Liver (tissue), 8 donors: ENCODE measurements at regions not wholly inside any gene's neighbourhood (a gene's known extent, or its start where the extent isn't known, plus 50 kb on each side); places are given as distances from the start of the nearest gene placed in this dataset.

ENCODE experiments used
- DNase-seq: peaks from one replicate; pipeline ENCODE4 v3.0.0-alpha.2; 2017; ENCODE audit warnings: low spot score
- H3K27ac ChIP-seq, 2 donors: one replicate each; pipeline ENCODE4 v1.7.0; 2013; ENCODE audit warnings: inconsistent platforms in 2 of 2, low read length in 2 of 2, control low read depth in 1 of 2, low read depth in 1 of 2, mild to moderate bottlenecking in 1 of 2
- H3K27me3 ChIP-seq, 4 donors: one replicate each; pipeline versions ENCODE4 v1.6.1 to v1.7.0; 2013; ENCODE audit warnings: low read length in 3 of 4, inconsistent platforms in 1 of 4, mild to moderate bottlenecking in 1 of 4, moderate library complexity in 1 of 4; ENCODE audit not compliant: control insufficient read depth in 4 of 4, insufficient read depth in 4 of 4
- H3K36me3 ChIP-seq, 4 donors: one replicate each; pipeline versions ENCODE4 v1.6.1 to v1.7.0; 2013; ENCODE audit warnings: low read length in 3 of 4, mild to moderate bottlenecking in 3 of 4, low read depth in 1 of 4, moderate library complexity in 1 of 4; ENCODE audit not compliant: control insufficient read depth in 4 of 4, insufficient read depth in 3 of 4
- H3K4me1 ChIP-seq, 4 donors: one replicate each; pipeline versions ENCODE4 v1.6.1 to v1.7.0; 2013; ENCODE audit warnings: low read length in 3 of 4, mild to moderate bottlenecking in 3 of 4, moderate library complexity in 1 of 4; ENCODE audit not compliant: control insufficient read depth in 4 of 4, insufficient read depth in 4 of 4
- H3K4me3 ChIP-seq, 3 donors: one replicate each; pipeline versions ENCODE4 v1.6.1 to v1.7.0; 2013; ENCODE audit warnings: low read length in 3 of 3, control low read depth in 1 of 3, low read depth in 1 of 3, mild to moderate bottlenecking in 1 of 3
- H3K9ac ChIP-seq, 2 donors: one replicate each; pipeline ENCODE4 v1.7.0; 2013; ENCODE audit warnings: low read length in 2 of 2, mild to moderate bottlenecking in 2 of 2, moderate library complexity in 2 of 2, control low read depth in 1 of 2, low read depth in 1 of 2
- H3K9me3 ChIP-seq, 4 donors: one replicate each; pipeline versions ENCODE4 v1.6.1 to v1.7.0; 2013; ENCODE audit warnings: low read length in 3 of 4; ENCODE audit not compliant: control insufficient read depth in 4 of 4
- FOXA2 ChIP-seq: IDR thresholded peaks from 2 replicates; pipeline ENCODE4 v1.6.1; 2016; ENCODE audit warnings: antibody characterized with exemption
- HNF4A ChIP-seq, 2 donors: conservative IDR thresholded peaks; 2 replicates each; pipeline ENCODE4 v1.6.1; 2016; ENCODE audit warnings: antibody characterized with exemption in 2 of 2, mild to moderate bottlenecking in 2 of 2
- HNF4G ChIP-seq: IDR thresholded peaks from 2 replicates; pipeline ENCODE4 v1.6.1; 2016; ENCODE audit warnings: antibody characterized with exemption
- JUND ChIP-seq, 2 donors: IDR thresholded peaks; 2 replicates each; pipeline ENCODE4 v1.6.1; 2016; ENCODE audit warnings: antibody characterized with exemption in 2 of 2
- NR2F2 ChIP-seq: IDR thresholded peaks from 2 replicates; pipeline ENCODE4 v1.6.1; 2016; ENCODE audit warnings: antibody characterized with exemption
- RAD21 ChIP-seq, 2 donors: IDR thresholded peaks; 2 replicates each; pipeline ENCODE4 v1.6.1; 2016; ENCODE audit warnings: antibody characterized with exemption in 2 of 2, mild to moderate bottlenecking in 2 of 2
- SP1 ChIP-seq: IDR thresholded peaks from 2 replicates; pipeline ENCODE4 v1.6.1; 2018; ENCODE audit warnings: antibody characterized with exemption, mild to moderate bottlenecking
- TAF1 ChIP-seq: conservative IDR thresholded peaks from 2 replicates; pipeline ENCODE4 v1.6.1; 2016; ENCODE audit warnings: antibody characterized with exemption, mild to moderate bottlenecking
- YY1 ChIP-seq: IDR thresholded peaks from 2 replicates; pipeline ENCODE4 v1.6.1; 2016; ENCODE audit warnings: antibody characterized with exemption, mild to moderate bottlenecking
- WGBS: extraction: QIAGEN DNeasy Blood & Tissue Kit; methylation state at CpG from one replicate; pipeline ENCODE4 v1.1.7; 2013; 5-methylcytosine and 5-hydroxymethylcytosine counted together
- TF ChIP-seq, protein P1 (sequence below): fragments of 150-350 bp; IDR thresholded peaks from 2 replicates; pipeline ENCODE4 v1.5.1; 2017; ENCODE audit warnings: improper control_type of control experiment, low read depth, low read length; ENCODE audit not compliant: missing input control
- TF ChIP-seq, protein P2 (sequence below): IDR thresholded peaks from 2 replicates; pipeline ENCODE4 v1.6.1; 2016; ENCODE audit warnings: antibody characterized with exemption
- TF ChIP-seq, protein P3 (sequence below): IDR thresholded peaks from 2 replicates; pipeline ENCODE4 v1.6.1; 2016; ENCODE audit warnings: antibody characterized with exemption
- TF ChIP-seq, protein P4 (sequence below): IDR thresholded peaks from 2 replicates; pipeline ENCODE4 v1.6.1; 2016; ENCODE audit warnings: antibody characterized with exemption
- TF ChIP-seq, protein P5 (sequence below): IDR thresholded peaks from 2 replicates; pipeline ENCODE4 v1.6.1; 2016; ENCODE audit warnings: antibody characterized with exemption, mild to moderate bottlenecking
- donor health status: healthy.
- donor health status: healthy.
- donor health status: healthy.
- donor health status: healthy.
- donor health status: healthy.

DNA sequence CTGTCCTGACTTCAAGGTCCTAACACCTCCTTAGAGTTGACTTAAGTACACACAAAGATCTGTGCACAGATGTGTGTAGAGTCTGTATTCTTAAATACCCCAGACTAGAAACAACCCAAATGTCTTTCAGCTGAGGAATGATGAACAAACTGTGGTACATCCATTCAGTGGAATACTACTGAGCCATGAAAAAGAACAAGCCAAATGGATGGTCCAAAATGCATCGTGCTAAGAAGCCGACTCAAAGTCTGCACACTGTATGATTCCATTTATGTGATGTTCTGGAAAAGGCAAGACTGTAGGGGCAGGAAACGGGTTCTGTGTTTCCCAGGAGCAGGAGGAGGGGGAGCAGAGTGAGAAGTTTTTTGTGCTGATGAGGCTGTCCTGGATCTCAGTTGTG is 56.7 kb upstream of the LINC01488 start (continued):
- TF ChIP-seq, protein P1, sequence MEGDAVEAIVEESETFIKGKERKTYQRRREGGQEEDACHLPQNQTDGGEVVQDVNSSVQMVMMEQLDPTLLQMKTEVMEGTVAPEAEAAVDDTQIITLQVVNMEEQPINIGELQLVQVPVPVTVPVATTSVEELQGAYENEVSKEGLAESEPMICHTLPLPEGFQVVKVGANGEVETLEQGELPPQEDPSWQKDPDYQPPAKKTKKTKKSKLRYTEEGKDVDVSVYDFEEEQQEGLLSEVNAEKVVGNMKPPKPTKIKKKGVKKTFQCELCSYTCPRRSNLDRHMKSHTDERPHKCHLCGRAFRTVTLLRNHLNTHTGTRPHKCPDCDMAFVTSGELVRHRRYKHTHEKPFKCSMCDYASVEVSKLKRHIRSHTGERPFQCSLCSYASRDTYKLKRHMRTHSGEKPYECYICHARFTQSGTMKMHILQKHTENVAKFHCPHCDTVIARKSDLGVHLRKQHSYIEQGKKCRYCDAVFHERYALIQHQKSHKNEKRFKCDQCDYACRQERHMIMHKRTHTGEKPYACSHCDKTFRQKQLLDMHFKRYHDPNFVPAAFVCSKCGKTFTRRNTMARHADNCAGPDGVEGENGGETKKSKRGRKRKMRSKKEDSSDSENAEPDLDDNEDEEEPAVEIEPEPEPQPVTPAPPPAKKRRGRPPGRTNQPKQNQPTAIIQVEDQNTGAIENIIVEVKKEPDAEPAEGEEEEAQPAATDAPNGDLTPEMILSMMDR = no peak

DNA sequence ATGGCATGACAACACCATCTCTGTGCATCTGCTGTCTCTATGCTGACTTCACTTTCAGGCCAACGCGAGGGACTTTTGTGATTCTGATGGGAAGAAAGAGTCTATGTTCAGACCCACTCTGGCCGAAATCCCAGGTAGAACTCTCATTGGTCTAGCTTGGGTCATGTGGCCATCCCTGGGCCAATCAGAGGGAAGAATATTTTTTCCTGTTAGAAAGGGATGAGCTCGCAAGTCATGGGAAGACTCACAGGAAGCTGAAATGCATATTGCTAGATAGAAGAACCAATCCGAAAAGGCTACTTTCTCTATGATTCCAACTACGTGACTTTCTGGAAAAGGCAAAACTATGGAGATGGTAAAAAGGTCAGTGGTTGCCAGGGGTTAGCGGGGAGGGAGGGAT is 56.0 kb upstream of the LINC01488 start:
- 95% methylated on average over 7 of the region's 7 CpGs for WGBS
- no peaks in the 10 kb centered on the region for H3K27me3 ChIP-seq
- peaks cover 18 to 29% (median 24%) of the 10 kb centered on the region in 4 donors for H3K4me1 ChIP-seq
- no peak overlapping the region for H3K27ac ChIP-seq
- H3K9ac ChIP-seq = no peak overlapping the region
- TF ChIP-seq SP1 = no peak
- TF ChIP-seq, protein P2, sequence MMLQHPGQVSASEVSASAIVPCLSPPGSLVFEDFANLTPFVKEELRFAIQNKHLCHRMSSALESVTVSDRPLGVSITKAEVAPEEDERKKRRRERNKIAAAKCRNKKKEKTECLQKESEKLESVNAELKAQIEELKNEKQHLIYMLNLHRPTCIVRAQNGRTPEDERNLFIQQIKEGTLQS = no peak
- no peak for DNase-seq
- H3K36me3 ChIP-seq = no peaks in the 10 kb centered on the region
- H3K4me3 ChIP-seq = no peak overlapping the region
- peaks cover 0 to 5% (median 0%) of the 10 kb centered on the region in 4 donors for H3K9me3 ChIP-seq

DNA sequence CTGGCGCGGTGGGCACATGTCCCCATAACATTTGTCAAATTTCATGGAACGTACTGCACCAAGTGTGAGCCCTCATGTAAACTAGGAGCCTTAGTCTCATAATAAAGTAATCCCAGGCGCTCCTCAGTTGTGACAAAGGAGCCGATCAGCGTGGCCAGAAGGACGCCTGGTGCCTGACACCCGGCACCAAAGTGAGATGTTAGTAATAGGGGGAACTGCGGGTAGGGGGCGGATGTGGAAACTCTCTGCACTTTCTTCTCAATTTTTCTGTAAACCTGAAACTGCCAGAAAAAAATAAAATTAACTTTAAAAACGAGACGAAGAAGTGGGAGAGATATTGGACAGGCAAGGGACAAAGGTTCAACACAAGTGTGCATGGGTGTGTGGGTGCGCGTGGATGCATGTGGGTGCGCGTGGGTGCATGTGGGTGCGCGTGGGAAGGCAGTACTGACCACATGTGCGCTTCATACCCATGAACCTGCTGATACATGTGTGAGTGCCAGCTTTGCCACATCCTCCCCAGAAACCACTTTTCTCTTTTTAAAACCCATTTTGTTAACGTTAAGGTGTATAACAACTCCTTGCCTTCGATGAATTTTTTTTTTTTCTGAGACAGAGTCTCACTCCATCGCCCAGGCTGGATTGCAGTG is 55.4 kb upstream of the LINC01488 start:
- DNase-seq = no peak
- Histone ChIP-seq H3K4me1 (peaks cover 18 to 32% (median 26%) of the 10 kb centered on the region in 4 donors), H3K27ac (no peak overlapping the region), H3K27me3 (no peaks in the 10 kb centered on the region), H3K9me3 (peaks cover 0 to 5% (median 0%) of the 10 kb centered on the region in 4 donors), H3K36me3 (no peaks in the 10 kb centered on the region), H3K9ac (no peak overlapping the region), H3K4me3 (no peak overlapping the region)
- TF ChIP-seq RAD21 (IDR thresholded peaks at IDR 0.05) (no peak), TAF1 (no peak)
- TF ChIP-seq, protein P3, sequence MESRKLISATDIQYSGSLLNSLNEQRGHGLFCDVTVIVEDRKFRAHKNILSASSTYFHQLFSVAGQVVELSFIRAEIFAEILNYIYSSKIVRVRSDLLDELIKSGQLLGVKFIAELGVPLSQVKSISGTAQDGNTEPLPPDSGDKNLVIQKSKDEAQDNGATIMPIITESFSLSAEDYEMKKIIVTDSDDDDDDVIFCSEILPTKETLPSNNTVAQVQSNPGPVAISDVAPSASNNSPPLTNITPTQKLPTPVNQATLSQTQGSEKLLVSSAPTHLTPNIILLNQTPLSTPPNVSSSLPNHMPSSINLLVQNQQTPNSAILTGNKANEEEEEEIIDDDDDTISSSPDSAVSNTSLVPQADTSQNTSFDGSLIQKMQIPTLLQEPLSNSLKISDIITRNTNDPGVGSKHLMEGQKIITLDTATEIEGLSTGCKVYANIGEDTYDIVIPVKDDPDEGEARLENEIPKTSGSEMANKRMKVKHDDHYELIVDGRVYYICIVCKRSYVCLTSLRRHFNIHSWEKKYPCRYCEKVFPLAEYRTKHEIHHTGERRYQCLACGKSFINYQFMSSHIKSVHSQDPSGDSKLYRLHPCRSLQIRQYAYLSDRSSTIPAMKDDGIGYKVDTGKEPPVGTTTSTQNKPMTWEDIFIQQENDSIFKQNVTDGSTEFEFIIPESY = no peak
- 90% methylated on average over 22 of the region's 22 CpGs for WGBS

DNA sequence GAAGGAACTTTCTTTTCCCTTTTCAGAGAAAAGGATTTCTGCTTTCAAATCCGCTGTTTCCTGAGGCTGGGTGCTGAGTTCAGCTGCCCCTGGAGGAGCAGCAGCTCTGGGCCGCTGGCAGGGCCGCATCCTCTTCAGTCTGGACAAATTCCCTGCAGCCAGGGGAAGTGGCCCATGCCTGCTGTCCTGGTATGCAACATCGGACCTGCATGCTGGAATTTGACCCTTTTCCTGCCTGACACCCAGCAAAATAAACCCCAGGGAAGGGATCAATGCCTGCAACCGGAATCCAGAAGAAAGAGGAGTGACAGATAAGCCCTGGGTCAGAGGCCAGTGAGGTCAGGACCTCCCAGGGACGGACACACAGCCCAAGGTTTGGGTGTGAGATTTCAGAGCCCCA is 54.1 kb upstream of the LINC01488 start:
- H3K27me3 ChIP-seq = no peaks in the 10 kb centered on the region
- no peak overlapping the region for H3K4me3 ChIP-seq
- 20% methylated on average over 6 of the region's 6 CpGs for WGBS
- no peaks in the 10 kb centered on the region for H3K36me3 ChIP-seq
- peaks cover 0 to 5% (median 0%) of the 10 kb centered on the region in 4 donors for H3K9me3 ChIP-seq
- H3K4me1 ChIP-seq = peaks cover 20 to 32% (median 26%) of the 10 kb centered on the region in 4 donors
- peak overlapping the region; percentile 28 to 61 for H3K27ac ChIP-seq
- peak; percentile 63 for DNase-seq
- no peak overlapping the region for H3K9ac ChIP-seq
- TF ChIP-seq YY1 (peak; percentile 87), JUND (IDR thresholded peaks at IDR 0.05) (peak; percentile 84 to 95), RAD21 (IDR thresholded peaks at IDR 0.05) (peak; percentile 77 to 83), HNF4G (peak; percentile 96), SP1 (peak; percentile 96), FOXA2 (peak; percentile 65), NR2F2 (peak; percentile 100), TAF1 (no peak), HNF4A (conservative IDR thresholded peaks at IDR 0.05) (peak; percentile 98 to 99)
- TF ChIP-seq, protein P1 = peak; percentile 2
- TF ChIP-seq, protein P2 = peak; percentile 90
- TF ChIP-seq, protein P4, sequence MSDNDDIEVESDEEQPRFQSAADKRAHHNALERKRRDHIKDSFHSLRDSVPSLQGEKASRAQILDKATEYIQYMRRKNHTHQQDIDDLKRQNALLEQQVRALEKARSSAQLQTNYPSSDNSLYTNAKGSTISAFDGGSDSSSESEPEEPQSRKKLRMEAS = peak; percentile 99
- TF ChIP-seq, protein P5, sequence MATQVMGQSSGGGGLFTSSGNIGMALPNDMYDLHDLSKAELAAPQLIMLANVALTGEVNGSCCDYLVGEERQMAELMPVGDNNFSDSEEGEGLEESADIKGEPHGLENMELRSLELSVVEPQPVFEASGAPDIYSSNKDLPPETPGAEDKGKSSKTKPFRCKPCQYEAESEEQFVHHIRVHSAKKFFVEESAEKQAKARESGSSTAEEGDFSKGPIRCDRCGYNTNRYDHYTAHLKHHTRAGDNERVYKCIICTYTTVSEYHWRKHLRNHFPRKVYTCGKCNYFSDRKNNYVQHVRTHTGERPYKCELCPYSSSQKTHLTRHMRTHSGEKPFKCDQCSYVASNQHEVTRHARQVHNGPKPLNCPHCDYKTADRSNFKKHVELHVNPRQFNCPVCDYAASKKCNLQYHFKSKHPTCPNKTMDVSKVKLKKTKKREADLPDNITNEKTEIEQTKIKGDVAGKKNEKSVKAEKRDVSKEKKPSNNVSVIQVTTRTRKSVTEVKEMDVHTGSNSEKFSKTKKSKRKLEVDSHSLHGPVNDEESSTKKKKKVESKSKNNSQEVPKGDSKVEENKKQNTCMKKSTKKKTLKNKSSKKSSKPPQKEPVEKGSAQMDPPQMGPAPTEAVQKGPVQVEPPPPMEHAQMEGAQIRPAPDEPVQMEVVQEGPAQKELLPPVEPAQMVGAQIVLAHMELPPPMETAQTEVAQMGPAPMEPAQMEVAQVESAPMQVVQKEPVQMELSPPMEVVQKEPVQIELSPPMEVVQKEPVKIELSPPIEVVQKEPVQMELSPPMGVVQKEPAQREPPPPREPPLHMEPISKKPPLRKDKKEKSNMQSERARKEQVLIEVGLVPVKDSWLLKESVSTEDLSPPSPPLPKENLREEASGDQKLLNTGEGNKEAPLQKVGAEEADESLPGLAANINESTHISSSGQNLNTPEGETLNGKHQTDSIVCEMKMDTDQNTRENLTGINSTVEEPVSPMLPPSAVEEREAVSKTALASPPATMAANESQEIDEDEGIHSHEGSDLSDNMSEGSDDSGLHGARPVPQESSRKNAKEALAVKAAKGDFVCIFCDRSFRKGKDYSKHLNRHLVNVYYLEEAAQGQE = peak; percentile 89
